Natural killer cell (primary cell): ENCODE measurements at regions not wholly inside any gene's neighbourhood (a gene's known extent, or its start where the extent isn't known, plus 50 kb on each side); places are given as distances from the start of the nearest gene placed in this dataset.

Experiments used
- ATAC-seq, 3 donors: fragments of 150-1000 bp in 2 of 3; fragments of 200-7000 bp in 1 of 3; cut with Tn5 transposase; 1 replicate in 1 of 3; 2 replicates in 2 of 3; pipeline ENCODE4 v1.10.0; 2021; ENCODE audit warnings: mild to moderate bottlenecking in 2 of 3, moderate library complexity in 2 of 3
- DNase-seq, 2 donors: peaks; one replicate each; pipeline versions ENCODE4 v3.0.0 to v3.0.0-alpha.2; 2013 to 2021; ENCODE audit warnings: mixed read lengths in 1 of 2
- H3K27ac ChIP-seq: one replicate; pipeline ENCODE4 v1.5.1; 2013; ENCODE audit warnings: mild to moderate bottlenecking, low read length
- H3K27me3 ChIP-seq: one replicate; pipeline ENCODE4 v1.6.1; 2013; ENCODE audit warnings: low read length; ENCODE audit not compliant: control insufficient read depth, insufficient read depth
- H3K36me3 ChIP-seq: one replicate; pipeline ENCODE4 v1.6.1; 2013; ENCODE audit warnings: low read length; ENCODE audit not compliant: control insufficient read depth, insufficient read depth
- H3K4me1 ChIP-seq: one replicate; pipeline ENCODE4 v1.6.1; 2013; ENCODE audit warnings: low read length; ENCODE audit not compliant: control insufficient read depth, insufficient read depth
- H3K4me3 ChIP-seq: one replicate; pipeline ENCODE4 v1.5.1; 2013; ENCODE audit warnings: low read length
- H3K9me3 ChIP-seq: one replicate; pipeline ENCODE4 v1.6.1; 2013; ENCODE audit warnings: low read length; ENCODE audit not compliant: control insufficient read depth, insufficient read depth
- H3K27ac Mint-ChIP-seq, 2 donors: one replicate each; pipeline ENCODE4 v1.8.0; 2022; ENCODE audit warnings: mild to moderate bottlenecking in 2 of 2, mixed read lengths in 2 of 2, moderate library complexity in 1 of 2
- H3K27me3 Mint-ChIP-seq, 2 donors: one replicate each; pipeline ENCODE4 v1.8.0; 2022; ENCODE audit warnings: low read depth in 2 of 2, mixed read lengths in 2 of 2
- H3K36me3 Mint-ChIP-seq: one replicate; pipeline ENCODE4 v1.8.0; 2022; ENCODE audit warnings: mixed read lengths
- H3K4me1 Mint-ChIP-seq, 2 donors: one replicate each; pipeline ENCODE4 v1.8.0; 2022; ENCODE audit warnings: mixed read lengths in 2 of 2
- H3K4me3 Mint-ChIP-seq: one replicate; pipeline ENCODE4 v1.8.0; 2022; ENCODE audit warnings: mild to moderate bottlenecking, moderate library complexity, mixed read lengths
- H3K9me3 Mint-ChIP-seq, 2 donors: one replicate each; pipeline ENCODE4 v1.8.0; 2022; ENCODE audit warnings: mixed read lengths in 2 of 2
- CTCF ChIP-seq: fragments of 200-600 bp; IDR thresholded peaks from one replicate; pipeline ENCODE4 v1.8.0; 2022; ENCODE audit warnings: antibody characterized with exemption
- WGBS: methylation state at CpG from one replicate; pipeline ENCODE4 v1.1.7; 2013; ENCODE audit warnings: missing lambda C conversion rate; ENCODE audit not compliant: insufficient coverage; 5-methylcytosine and 5-hydroxymethylcytosine counted together
- intact Hi-C: fragments of 100-400 bp; cut with micrococcal nuclease; formaldehyde crosslinking; loops from one replicate; pipeline ENCODE4 v1.14.2; 2022

DNA sequence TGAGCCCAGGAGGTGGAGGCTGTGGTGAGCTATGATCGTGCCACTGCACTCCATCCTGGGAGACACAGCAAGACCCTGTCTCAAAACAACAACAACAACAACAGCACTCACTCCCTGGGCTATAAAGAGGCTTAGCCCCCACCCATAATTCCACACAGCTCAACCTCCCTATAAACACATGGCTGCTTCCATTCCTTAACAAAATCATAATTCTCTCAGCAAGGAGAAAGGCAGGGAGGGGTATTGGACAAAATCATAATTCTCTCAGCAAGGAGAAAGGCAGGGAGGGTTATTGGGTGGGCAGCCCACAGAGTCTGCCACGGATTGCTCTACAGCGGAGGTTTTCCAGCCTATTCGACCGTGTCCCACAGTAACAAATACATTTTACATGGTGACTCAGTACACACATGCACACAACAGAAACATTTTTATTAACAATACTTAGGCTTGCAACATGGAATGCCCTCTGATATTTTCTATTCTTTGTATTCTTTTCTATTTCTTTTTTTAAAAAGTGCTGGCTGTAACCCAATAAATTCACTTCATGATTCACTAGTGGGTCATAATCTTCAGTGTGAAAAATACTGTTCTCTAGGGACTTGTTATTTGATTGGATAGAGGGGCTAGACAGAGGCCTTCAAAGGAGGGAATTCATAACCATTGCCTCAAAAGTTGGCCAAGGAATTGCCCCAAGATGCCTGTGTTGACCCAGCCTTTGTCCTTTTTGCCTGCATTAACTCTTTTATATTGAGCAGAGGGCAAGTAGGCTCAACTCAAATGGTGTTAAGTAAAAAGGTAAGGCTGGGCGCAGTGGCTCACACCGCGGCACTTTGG is 50.6 kb upstream of the ZMYND8 start:
- no peak overlapping the region for H3K4me3 Mint-ChIP-seq
- no peaks in the 10 kb centered on the region for H3K36me3 Mint-ChIP-seq

DNA sequence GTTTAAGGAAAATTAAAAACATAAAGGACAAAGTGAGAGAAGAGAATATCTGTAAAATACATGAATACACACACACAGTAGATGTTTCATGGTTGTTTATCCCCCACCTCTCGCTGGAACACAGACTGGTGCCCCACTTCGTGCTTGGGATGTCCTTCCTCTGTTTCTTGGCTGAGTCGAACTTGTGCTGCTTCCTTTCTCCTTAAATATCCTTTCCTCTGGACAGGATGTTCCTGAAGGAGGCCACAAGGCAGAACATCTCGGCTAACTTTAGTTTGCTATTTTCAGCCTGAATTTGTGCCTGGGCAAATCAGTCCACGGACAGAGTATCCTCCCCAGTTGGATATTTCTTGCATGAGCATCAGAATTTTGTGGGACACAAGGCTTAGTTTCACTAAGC is 54.7 kb upstream of the ZMYND8 start:
- H3K27ac ChIP-seq = peak overlapping the region; percentile 44
- intact Hi-C loops = no loop called here
- H3K9me3 Mint-ChIP-seq = no peaks in the 10 kb centered on the region

More for the DNA sequence above, 50.6 kb upstream of the ZMYND8 start:
- ATAC-seq (no peak), DNase-seq (no peak)
- 91% methylated on average over 8 of the region's 8 CpGs for WGBS
- intact Hi-C loops = no loop called here
- no peak overlapping the region for H3K27ac Mint-ChIP-seq
- H3K4me1 ChIP-seq = no peaks in the 10 kb centered on the region
- H3K27ac ChIP-seq = no peak overlapping the region
- H3K27me3 Mint-ChIP-seq = no peaks in the 10 kb centered on the region
- H3K4me3 ChIP-seq = no peak overlapping the region
- H3K4me1 Mint-ChIP-seq = no peaks in the 10 kb centered on the region
- TF ChIP-seq CTCF = no peak
- H3K9me3 ChIP-seq = no peaks in the 10 kb centered on the region
- H3K36me3 ChIP-seq = no peaks in the 10 kb centered on the region
- H3K9me3 Mint-ChIP-seq = no peaks in the 10 kb centered on the region
- no peaks in the 10 kb centered on the region for H3K27me3 ChIP-seq

GRCh38 chr20:47412083-47412482 is 55.6 kb upstream of the ZMYND8 start:
- TF ChIP-seq CTCF = no peak
- 61% methylated on average over 4 of the region's 4 CpGs for WGBS
- peak overlapping the region; percentile 84 for H3K27ac ChIP-seq
- Mint-ChIP-seq H3K27me3 (no peaks in the 10 kb centered on the region), H3K36me3 (peaks cover 5% of the 10 kb centered on the region), H3K27ac (no peak overlapping the region), H3K9me3 (no peaks in the 10 kb centered on the region), H3K4me1 (peaks cover 17 to 24% of the 10 kb centered on the region in 2 donors), H3K4me3 (no peak overlapping the region)
- H3K4me3 ChIP-seq = no peak overlapping the region
- ATAC-seq (no peak), DNase-seq (no peak)
- H3K9me3 ChIP-seq = no peaks in the 10 kb centered on the region
- H3K36me3 ChIP-seq = no peaks in the 10 kb centered on the region
- H3K27me3 ChIP-seq = no peaks in the 10 kb centered on the region
- intact Hi-C loops = no loop called here
- H3K4me1 ChIP-seq = peaks cover 41% of the 10 kb centered on the region

More for the DNA sequence above, 54.7 kb upstream of the ZMYND8 start:
- Histone ChIP-seq H3K36me3 (no peaks in the 10 kb centered on the region), H3K4me1 (peaks cover 32% of the 10 kb centered on the region), H3K27me3 (no peaks in the 10 kb centered on the region), H3K9me3 (no peaks in the 10 kb centered on the region), H3K4me3 (peak overlapping the region; percentile 8)
- no peak for TF ChIP-seq CTCF
- Mint-ChIP-seq H3K4me3 (no peak overlapping the region), H3K4me1 (peaks cover 11 to 17% of the 10 kb centered on the region in 2 donors), H3K27ac (no peak overlapping the region), H3K36me3 (peaks cover 5% of the 10 kb centered on the region), H3K27me3 (no peaks in the 10 kb centered on the region)
- WGBS = 75% methylated on average over 5 of the region's 5 CpGs
- ATAC-seq (no peak), DNase-seq (no peak)

- H3K27ac Mint-ChIP-seq = peak overlapping the region in 1 of 2 donors; percentile 38
- WGBS = 89% methylated on average over 6 of the region's 8 CpGs
- no peaks in the 10 kb centered on the region for H3K9me3 Mint-ChIP-seq
- Histone ChIP-seq H3K4me3 (no peak overlapping the region), H3K27me3 (no peaks in the 10 kb centered on the region), H3K27ac (peak overlapping the region; percentile 84), H3K36me3 (no peaks in the 10 kb centered on the region), H3K4me1 (peaks cover 42% of the 10 kb centered on the region), H3K9me3 (no peaks in the 10 kb centered on the region)
- intact Hi-C loops = no loop called here
- H3K4me1 Mint-ChIP-seq = peaks cover 17 to 24% of the 10 kb centered on the region in 2 donors
- no peak for TF ChIP-seq CTCF
- H3K27me3 Mint-ChIP-seq = no peaks in the 10 kb centered on the region
- H3K36me3 Mint-ChIP-seq = peaks cover 5% of the 10 kb centered on the region
- DNase-seq (no peak), ATAC-seq (no peak)
- H3K4me3 Mint-ChIP-seq = no peak overlapping the region
Observed at GRCh38 chr20:47413189-47413588, 56.7 kb upstream of the ZMYND8 start.
